Gastrocnemius medialis (tissue), 4 donors: ENCODE measurements at regions not wholly inside any gene's neighbourhood (a gene's known extent, or its start where the extent isn't known, plus 50 kb on each side); places are given as distances from the start of the nearest gene placed in this dataset.

ENCODE experiments used
- CTCF ChIP-seq, 5 experiments: fragments of 450-650 bp in 3 of 5; fragments of 200-600 bp in 2 of 5; sonication (generic) in 2 of 5; IDR thresholded peaks in 4 of 5; conservative IDR thresholded peaks in 1 of 5; 1 replicate in 4 of 5; 2 replicates in 1 of 5; pipeline ENCODE4 v1.5.1; 2016 to 2019; ENCODE audit warnings: antibody characterized with exemption in 5 of 5, mild to moderate bottlenecking in 3 of 5, moderate library complexity in 3 of 5
- POLR2A ChIP-seq, 2 donors: fragments of 450-650 bp; IDR thresholded peaks; one replicate each; pipeline ENCODE4 v1.6.1; 2017; ENCODE audit warnings: antibody characterized with exemption in 2 of 2, mild to moderate bottlenecking in 2 of 2, moderate library complexity in 2 of 2

DNA sequence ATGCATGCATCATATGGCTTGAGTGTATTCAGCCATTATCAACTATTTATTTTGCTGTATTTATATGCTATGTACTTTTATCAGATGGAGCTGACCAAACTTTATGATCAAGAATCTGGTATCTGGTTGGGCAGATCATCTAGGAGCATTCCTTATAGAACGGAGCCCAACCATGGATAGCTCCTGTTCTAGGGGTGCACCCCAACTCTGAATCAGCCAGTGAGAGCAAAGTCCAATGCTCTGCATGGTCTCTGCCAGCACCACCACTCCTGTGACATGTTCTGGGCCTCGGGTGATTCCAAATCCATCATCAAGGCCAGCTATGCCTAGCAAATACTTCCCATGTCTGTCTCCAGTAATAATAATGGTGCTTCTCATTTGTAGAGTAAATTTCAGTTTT, 517.5 kb downstream of the AGTPBP1 start:
- no peak for TF ChIP-seq CTCF (IDR thresholded peaks at IDR 0.05 in 4 of 5, conservative IDR thresholded peaks at IDR 0.05 in 1 of 5)
- TF ChIP-seq POLR2A (IDR thresholded peaks at IDR 0.05): no peak
